Loucy (cell line): ENCODE measurements at regions not wholly inside any gene's neighbourhood (a gene's known extent, or its start where the extent isn't known, plus 50 kb on each side); places are given as distances from the start of the nearest gene placed in this dataset.

Source experiments
- H2AFZ ChIP-seq: fragments of 200-600 bp; sonication (generic); 2 replicates; pipeline ENCODE4 v1.6.0; 2016; ENCODE audit warnings: antibody characterized with exemption, mild to moderate bottlenecking, low read length, moderate library complexity
- H3F3A ChIP-seq: fragments of 200-600 bp; 2 replicates; pipeline ENCODE4 v1.6.0; 2016; ENCODE audit warnings: antibody characterized with exemption, low read depth, mild to moderate bottlenecking
- H3K27me3 ChIP-seq: fragments of 200-600 bp; sonication (generic); 2 replicates; pipeline ENCODE4 v1.6.1; 2014; ENCODE audit warnings: low read length, mild to moderate bottlenecking; ENCODE audit not compliant: insufficient read depth, poor library complexity, severe bottlenecking
- H3K36me3 ChIP-seq: fragments of 200-600 bp; sonication (generic); 2 replicates; pipeline ENCODE4 v1.6.1; 2016; ENCODE audit warnings: low read length; ENCODE audit not compliant: insufficient read depth
- H3K4me1 ChIP-seq: fragments of 200-600 bp; sonication (generic); 2 replicates; pipeline ENCODE4 v1.5.1; 2014; ENCODE audit warnings: low read length, mild to moderate bottlenecking; ENCODE audit not compliant: insufficient read depth, poor library complexity, severe bottlenecking
- H3K4me2 ChIP-seq: fragments of 200-600 bp; sonication (generic); 2 replicates; pipeline ENCODE4 v1.6.0; 2014; ENCODE audit warnings: antibody characterized with exemption, low read length, low read depth, mild to moderate bottlenecking; ENCODE audit not compliant: poor library complexity, severe bottlenecking
- H3K4me3 ChIP-seq: fragments of 200-600 bp; sonication (generic); 2 replicates; pipeline ENCODE4 v1.5.1; 2014; ENCODE audit warnings: low read length, mild to moderate bottlenecking, mixed read lengths; ENCODE audit not compliant: poor library complexity, severe bottlenecking
- H3K79me2 ChIP-seq: fragments of 200-600 bp; sonication (generic); 2 replicates; pipeline ENCODE4 v1.6.1; 2014; ENCODE audit warnings: low read length; ENCODE audit not compliant: insufficient read depth
- H3K9ac ChIP-seq: fragments of 200-600 bp; sonication (generic); 2 replicates; pipeline ENCODE4 v1.6.0; 2014; ENCODE audit warnings: mild to moderate bottlenecking, low read depth, low read length, moderate library complexity; ENCODE audit not compliant: poor library complexity, severe bottlenecking
- H3K9me2 ChIP-seq: fragments of 200-600 bp; sonication (generic); replicated peaks from 2 replicates; pipeline ENCODE4 v1.6.1; 2016; ENCODE audit warnings: low read depth, low read length, mixed read lengths
- H3K9me3 ChIP-seq: fragments of 200-600 bp; sonication (generic); 2 replicates; pipeline ENCODE4 v1.6.1; 2014; ENCODE audit warnings: mild to moderate bottlenecking, antibody characterized with exemption, low read length, low read depth; ENCODE audit not compliant: insufficient read depth
- H4K20me1 ChIP-seq: fragments of 200-600 bp; sonication (generic); 2 replicates; pipeline ENCODE4 v1.6.0; 2014; ENCODE audit warnings: antibody characterized with exemption, low read length, mild to moderate bottlenecking; ENCODE audit not compliant: insufficient read depth, poor library complexity, severe bottlenecking
- EZH2phosphoT487 ChIP-seq: fragments of 200-600 bp; IDR thresholded peaks from 2 replicates; pipeline ENCODE4 v1.6.1; 2018; ENCODE audit warnings: antibody characterized with exemption, mild to moderate bottlenecking, moderate library complexity, borderline replicate concordance
- TF ChIP-seq, protein P1 (sequence below): fragments of 200-600 bp; sonication (generic); conservative IDR thresholded peaks from 2 replicates; pipeline ENCODE4 v1.5.1; 2014; ENCODE audit warnings: mild to moderate bottlenecking, antibody characterized with exemption, low read length

DNA sequence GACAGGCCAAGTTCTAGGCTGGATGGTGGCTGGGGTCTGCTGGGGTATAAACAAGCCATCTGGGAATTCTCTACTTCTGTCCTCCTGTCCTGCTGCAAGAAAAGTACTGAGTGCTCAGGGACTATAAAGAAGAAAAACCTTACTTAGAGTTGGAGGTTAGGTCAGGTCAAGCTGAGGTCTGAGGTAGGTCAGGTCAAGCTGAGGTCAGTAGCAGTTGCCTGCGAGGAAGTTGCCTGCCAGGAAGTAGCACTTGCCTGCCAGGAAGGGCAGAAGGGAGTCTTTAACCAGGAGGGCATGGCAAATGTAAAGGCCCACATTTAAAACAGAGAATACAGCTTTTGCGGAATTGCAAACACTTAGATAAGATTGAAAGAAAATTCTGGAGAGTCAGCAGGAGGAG is 51.3 kb upstream of the PRLR start:
- Histone ChIP-seq H3K4me2 (peak overlapping the region; percentile 18), H3K9me2 (no peaks in the 10 kb centered on the region), H2AFZ (peak overlapping the region; percentile 36; the same call in 1 of the 2 replicates), H3K4me3 (no peak overlapping the region), H3F3A (no peaks in the 10 kb centered on the region), H4K20me1 (no peaks in the 10 kb centered on the region), H3K9me3 (no peaks in the 10 kb centered on the region), H3K79me2 (no peaks in the 10 kb centered on the region), H3K9ac (no peak overlapping the region), H3K4me1 (peaks cover 10% of the 10 kb centered on the region), H3K27me3 (peaks cover 5% of the 10 kb centered on the region), H3K36me3 (no peaks in the 10 kb centered on the region)
- TF ChIP-seq, protein P1, sequence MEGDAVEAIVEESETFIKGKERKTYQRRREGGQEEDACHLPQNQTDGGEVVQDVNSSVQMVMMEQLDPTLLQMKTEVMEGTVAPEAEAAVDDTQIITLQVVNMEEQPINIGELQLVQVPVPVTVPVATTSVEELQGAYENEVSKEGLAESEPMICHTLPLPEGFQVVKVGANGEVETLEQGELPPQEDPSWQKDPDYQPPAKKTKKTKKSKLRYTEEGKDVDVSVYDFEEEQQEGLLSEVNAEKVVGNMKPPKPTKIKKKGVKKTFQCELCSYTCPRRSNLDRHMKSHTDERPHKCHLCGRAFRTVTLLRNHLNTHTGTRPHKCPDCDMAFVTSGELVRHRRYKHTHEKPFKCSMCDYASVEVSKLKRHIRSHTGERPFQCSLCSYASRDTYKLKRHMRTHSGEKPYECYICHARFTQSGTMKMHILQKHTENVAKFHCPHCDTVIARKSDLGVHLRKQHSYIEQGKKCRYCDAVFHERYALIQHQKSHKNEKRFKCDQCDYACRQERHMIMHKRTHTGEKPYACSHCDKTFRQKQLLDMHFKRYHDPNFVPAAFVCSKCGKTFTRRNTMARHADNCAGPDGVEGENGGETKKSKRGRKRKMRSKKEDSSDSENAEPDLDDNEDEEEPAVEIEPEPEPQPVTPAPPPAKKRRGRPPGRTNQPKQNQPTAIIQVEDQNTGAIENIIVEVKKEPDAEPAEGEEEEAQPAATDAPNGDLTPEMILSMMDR, result no peak
- no peak for TF ChIP-seq EZH2phosphoT487
